OCI-LY1 (cell line): ENCODE measurements at regions not wholly inside any gene's neighbourhood (a gene's known extent, or its start where the extent isn't known, plus 50 kb on each side); places are given as distances from the start of the nearest gene placed in this dataset.

Experiments used
- H2AFZ ChIP-seq: fragments of 200-600 bp; sonication (generic), shearing (Covaris generic); 2 replicates; pipeline ENCODE4 v1.6.0; 2014; ENCODE audit warnings: antibody characterized with exemption, mild to moderate bottlenecking, low read length
- H3F3A ChIP-seq: fragments of 200-600 bp; sonication (generic), shearing (Covaris generic); 2 replicates; pipeline ENCODE4 v1.6.0; 2014; ENCODE audit warnings: mild to moderate bottlenecking, antibody characterized with exemption, low read length, moderate library complexity; ENCODE audit not compliant: insufficient read depth
- H3K27ac ChIP-seq: fragments of 200-600 bp; sonication (generic); 2 replicates; pipeline ENCODE4 v1.5.1; 2014; ENCODE audit warnings: low read length, mixed run types, mild to moderate bottlenecking, low read depth; ENCODE audit not compliant: poor library complexity, severe bottlenecking
- H3K27me3 ChIP-seq: fragments of 200-600 bp; sonication (generic); 2 replicates; pipeline ENCODE4 v1.6.0; 2014; ENCODE audit warnings: antibody characterized with exemption, mild to moderate bottlenecking, low read length, moderate library complexity; ENCODE audit not compliant: insufficient read depth
- H3K36me3 ChIP-seq: fragments of 200-600 bp; sonication (generic); 2 replicates; pipeline ENCODE4 v1.6.1; 2014; ENCODE audit warnings: mild to moderate bottlenecking, antibody characterized with exemption, low read length, moderate library complexity, mixed read lengths; ENCODE audit not compliant: insufficient read depth
- H3K4me1 ChIP-seq: fragments of 200-600 bp; sonication (generic); 2 replicates; pipeline ENCODE4 v1.5.1; 2014; ENCODE audit warnings: mild to moderate bottlenecking, low read length, moderate library complexity; ENCODE audit not compliant: insufficient read depth, severe bottlenecking
- H3K4me2 ChIP-seq: fragments of 200-600 bp; sonication (generic), shearing (Covaris generic); 2 replicates; pipeline ENCODE4 v1.6.1; 2014; ENCODE audit warnings: low read length
- H3K4me3 ChIP-seq: fragments of 200-600 bp; sonication (generic); 2 replicates; pipeline ENCODE4 v1.5.1; 2014; ENCODE audit warnings: low read length, low read depth, mild to moderate bottlenecking, mixed read lengths; ENCODE audit not compliant: poor library complexity, severe bottlenecking
- H3K79me2 ChIP-seq: fragments of 200-600 bp; shearing (Covaris generic); 2 replicates; pipeline ENCODE4 v1.6.1; 2016; ENCODE audit warnings: mixed run types, low read length, mixed read lengths; ENCODE audit not compliant: insufficient read depth
- H3K9ac ChIP-seq: fragments of 200-600 bp; sonication (generic), shearing (Covaris generic); 2 replicates; pipeline ENCODE4 v1.6.1; 2014; ENCODE audit warnings: mild to moderate bottlenecking, low read length, mixed read lengths
- H3K9me2 ChIP-seq: fragments of 200-600 bp; sonication (generic), shearing (Covaris generic); 2 replicates; pipeline ENCODE4 v1.6.1; 2014; ENCODE audit warnings: low read depth, mild to moderate bottlenecking, low read length, mixed read lengths
- H3K9me3 ChIP-seq: fragments of 200-600 bp; shearing (Covaris generic); 2 replicates; pipeline ENCODE4 v1.6.1; 2014; ENCODE audit warnings: low read length, mixed read lengths
- H4K20me1 ChIP-seq: fragments of 200-600 bp; sonication (generic), shearing (Covaris generic); 2 replicates; pipeline ENCODE4 v1.6.0; 2016; ENCODE audit warnings: mild to moderate bottlenecking, low read length; ENCODE audit not compliant: insufficient read depth
- CTCF ChIP-seq: fragments of 200-600 bp; sonication (generic), shearing (Covaris generic); IDR thresholded peaks from 2 replicates; pipeline ENCODE4 v1.5.1; 2017; ENCODE audit warnings: mild to moderate bottlenecking, antibody characterized with exemption, low read length, moderate library complexity, mixed read lengths
- EZH2 ChIP-seq: fragments of 200-600 bp; sonication (generic), shearing (Covaris generic); IDR thresholded peaks from 2 replicates; pipeline ENCODE4 v1.8.0; 2017; ENCODE audit warnings: borderline replicate concordance, mixed run types, mild to moderate bottlenecking, antibody characterized with exemption, low read length, moderate library complexity, mixed read lengths

GRCh38 chr2:195456771-195457170 is 200.3 kb upstream of the SLC39A10 start:
- Histone ChIP-seq H3K79me2 (no peaks in the 10 kb centered on the region), H4K20me1 (no peaks in the 10 kb centered on the region), H3K9me3 (no peaks in the 10 kb centered on the region), H3K9ac (no peak overlapping the region), H3K27me3 (no peaks in the 10 kb centered on the region), H3K36me3 (no peaks in the 10 kb centered on the region), H3K4me3 (no peak overlapping the region), H3K27ac (no peak overlapping the region), H3K9me2 (no peaks in the 10 kb centered on the region), H3K4me1 (no peaks in the 10 kb centered on the region), H3F3A (no peaks in the 10 kb centered on the region), H2AFZ (no peak overlapping the region), H3K4me2 (no peak overlapping the region)
- TF ChIP-seq CTCF (no peak), EZH2 (no peak)

GRCh38 chr2:195451160-195451559 is 205.9 kb upstream of the SLC39A10 start:
- no peaks in the 10 kb centered on the region for H3F3A ChIP-seq
- H3K4me1 ChIP-seq, result no peaks in the 10 kb centered on the region
- H3K27ac ChIP-seq, result no peak overlapping the region
- no peak for TF ChIP-seq CTCF
- no peak for TF ChIP-seq EZH2
- no peaks in the 10 kb centered on the region for H4K20me1 ChIP-seq
- H3K9me2 ChIP-seq, result no peaks in the 10 kb centered on the region
- H3K79me2 ChIP-seq, result no peaks in the 10 kb centered on the region
- H3K9me3 ChIP-seq, result no peaks in the 10 kb centered on the region
- H3K27me3 ChIP-seq, result no peaks in the 10 kb centered on the region
- H3K4me3 ChIP-seq, result no peak overlapping the region
- no peak overlapping the region for H3K4me2 ChIP-seq
- no peaks in the 10 kb centered on the region for H3K36me3 ChIP-seq
- no peak overlapping the region for H2AFZ ChIP-seq
- no peak overlapping the region for H3K9ac ChIP-seq

- Histone ChIP-seq H3K27ac (no peak overlapping the region), H2AFZ (no peak overlapping the region)
These were observed 206.4 kb upstream of the SLC39A10 start for GRCh38 chr2:195450552-195451113.

More at GRCh38 chr2:195450552-195451113, 206.4 kb upstream of the SLC39A10 start:
- no peaks in the 10 kb centered on the region for H3F3A ChIP-seq
- H3K9ac ChIP-seq, result no peak overlapping the region
- TF ChIP-seq EZH2, result no peak
- no peak for TF ChIP-seq CTCF
- no peak overlapping the region for H3K4me2 ChIP-seq
- H4K20me1 ChIP-seq, result no peaks in the 10 kb centered on the region
- H3K9me3 ChIP-seq, result no peaks in the 10 kb centered on the region
- no peaks in the 10 kb centered on the region for H3K36me3 ChIP-seq
- no peaks in the 10 kb centered on the region for H3K79me2 ChIP-seq
- no peaks in the 10 kb centered on the region for H3K9me2 ChIP-seq
- H3K4me1 ChIP-seq, result no peaks in the 10 kb centered on the region
- no peak overlapping the region for H3K4me3 ChIP-seq
- H3K27me3 ChIP-seq, result no peaks in the 10 kb centered on the region
